Stomach (tissue), 8 donors: ENCODE measurements at regions not wholly inside any gene's neighbourhood (a gene's known extent, or its start where the extent isn't known, plus 50 kb on each side); places are given as distances from the start of the nearest gene placed in this dataset.

Source experiments
- DNase-seq, 2 donors: peaks; one replicate each; pipeline versions ENCODE4 v3.0.0 to v3.0.0-alpha.2; 2013 to 2019
- H3K27ac ChIP-seq, 5 donors: fragments of 200-600 bp in 4 of 5; sonication (generic) in 4 of 5; one replicate each; pipeline ENCODE4 v1.5.1; 2013 to 2019; ENCODE audit warnings: mild to moderate bottlenecking in 1 of 5, moderate library complexity in 1 of 5
- H3K27me3 ChIP-seq, 3 donors: fragments of 200-600 bp; sonication (generic); one replicate each; pipeline ENCODE4 v1.5.1; 2017 to 2019; ENCODE audit warnings: mixed run types in 1 of 3
- H3K36me3 ChIP-seq, 4 donors: fragments of 200-600 bp; sonication (generic); 1 replicate in 3 of 4; 2 replicates in 1 of 4; pipeline ENCODE4 v1.5.1; 2016 to 2019
- H3K4me1 ChIP-seq, 4 donors: fragments of 200-600 bp; sonication (generic); one replicate each; pipeline ENCODE4 v1.5.1; 2016 to 2019
- H3K4me3 ChIP-seq, 4 donors: fragments of 200-600 bp; sonication (generic) in 3 of 4; one replicate each; pipeline ENCODE4 v1.5.1; 2016 to 2019; ENCODE audit warnings: mild to moderate bottlenecking in 1 of 4
- H3K9me3 ChIP-seq, 4 donors: fragments of 200-600 bp; sonication (generic); one replicate each; pipeline ENCODE4 v1.5.1; 2016 to 2019
- CTCF ChIP-seq, 7 experiments: fragments of 450-650 bp in 4 of 7; fragments of 200-600 bp in 3 of 7; sonication (generic) in 3 of 7; IDR thresholded peaks; one replicate each; pipeline ENCODE4 v1.5.1; 2016 to 2019; ENCODE audit warnings: antibody characterized with exemption in 7 of 7, control low read depth in 2 of 7, mild to moderate bottlenecking in 1 of 7
- EP300 ChIP-seq: sonication (generic); formaldehyde crosslinking; IDR thresholded peaks from one replicate; pipeline ENCODE4 v1.6.1; 2017; ENCODE audit warnings: antibody characterized with exemption
- POLR2A ChIP-seq, 4 donors: fragments of 450-650 bp; IDR thresholded peaks; one replicate each; pipeline ENCODE4 v1.6.1; 2016; ENCODE audit warnings: antibody characterized with exemption in 4 of 4, control low read depth in 2 of 4, mild to moderate bottlenecking in 1 of 4, moderate library complexity in 1 of 4
- POLR2AphosphoS5 ChIP-seq, 3 donors: sonication (generic); formaldehyde crosslinking; IDR thresholded peaks; one replicate each; pipeline ENCODE4 v1.6.1; 2016; ENCODE audit warnings: antibody characterized with exemption in 3 of 3
- WGBS, 5 donors: extraction: QIAGEN DNeasy Blood & Tissue Kit in 3 of 5; methylation state at CpG; one replicate each; pipeline versions ENCODE4 v1.1.5 to v1.1.7; 2013 to 2018; 5-methylcytosine and 5-hydroxymethylcytosine counted together
- intact Hi-C: fragments of 100-400 bp; cut with DNase I; formaldehyde crosslinking; loops from one replicate; pipeline ENCODE4 v1.15.1; 2023; ENCODE audit warnings: low total_unique reads
- donor health status: healthy with polysubstance abuse.
- donor health status: Bipolar disorder and iron deficiency.
- donor health status: healthy.

- H3K27ac ChIP-seq: no peak overlapping the region
- peak in 1 of 2 donors; percentile 3 for DNase-seq
- no peak overlapping the region for H3K4me3 ChIP-seq
- H3K4me1 ChIP-seq: no peaks in the 10 kb centered on the region
- 74 to 90% (median 85%) methylated on average over 6 of the region's 6 CpGs for WGBS, 5 donors
- peaks cover 0 to 6% (median 0%) of the 10 kb centered on the region in 3 donors for H3K27me3 ChIP-seq
- TF ChIP-seq POLR2A (IDR thresholded peaks at IDR 0.05) (no peak), EP300 (no peak), POLR2AphosphoS5 (IDR thresholded peaks at IDR 0.05) (no peak), CTCF (IDR thresholded peaks at IDR 0.05) (no peak)
- peaks cover 0 to 5% (median 2%) of the 10 kb centered on the region in 4 donors for H3K9me3 ChIP-seq
- no peaks in the 10 kb centered on the region for H3K36me3 ChIP-seq
- intact Hi-C loops: no loop called here
Measured at GRCh38 chr2:128660836-128661235, 342.2 kb upstream of the HS6ST1 start.

GRCh38 chr2:128661311-128661710 is 342.6 kb upstream of the HS6ST1 start:
- TF ChIP-seq CTCF (IDR thresholded peaks at IDR 0.05) (no peak), EP300 (no peak), POLR2AphosphoS5 (IDR thresholded peaks at IDR 0.05) (no peak), POLR2A (IDR thresholded peaks at IDR 0.05) (no peak)
- Histone ChIP-seq H3K4me3 (no peak overlapping the region), H3K36me3 (no peaks in the 10 kb centered on the region), H3K9me3 (peaks cover 0 to 5% (median 2%) of the 10 kb centered on the region in 4 donors), H3K4me1 (no peaks in the 10 kb centered on the region), H3K27ac (no peak overlapping the region), H3K27me3 (peaks cover 0 to 6% (median 0%) of the 10 kb centered on the region in 3 donors)
- peak in 1 of 2 donors; percentile 8 for DNase-seq
- intact Hi-C loops: no loop called here
- WGBS, 5 donors: 76 to 84% (median 82%) methylated on average over 4 to 5 of the region's 5 CpGs

GRCh38 chr2:128662051-128662471 is 343.4 kb upstream of the HS6ST1 start:
- no peaks in the 10 kb centered on the region for H3K4me1 ChIP-seq
- 49 to 67% (median 57%) methylated on average over 8 of the region's 8 CpGs for WGBS, 5 donors
- H3K27ac ChIP-seq: no peak overlapping the region
- DNase-seq: no peak
- peaks cover 0 to 6% (median 0%) of the 10 kb centered on the region in 3 donors for H3K27me3 ChIP-seq
- H3K36me3 ChIP-seq: no peaks in the 10 kb centered on the region
- intact Hi-C loops: no loop called here
- no peak overlapping the region for H3K4me3 ChIP-seq
- TF ChIP-seq POLR2A (IDR thresholded peaks at IDR 0.05): no peak
- no peak for TF ChIP-seq EP300
- TF ChIP-seq POLR2AphosphoS5 (IDR thresholded peaks at IDR 0.05): no peak
- TF ChIP-seq CTCF (IDR thresholded peaks at IDR 0.05): no peak
- peaks cover 0 to under 1% (median under 1%) of the 10 kb centered on the region in 4 donors for H3K9me3 ChIP-seq

GRCh38 chr2:128663371-128664050 is 344.8 kb upstream of the HS6ST1 start:
- DNase-seq: no peak
- Histone ChIP-seq H3K4me1 (no peaks in the 10 kb centered on the region), H3K27me3 (peaks cover 0 to 11% (median 0%) of the 10 kb centered on the region in 3 donors), H3K27ac (no peak overlapping the region), H3K9me3 (no peaks in the 10 kb centered on the region), H3K4me3 (no peak overlapping the region), H3K36me3 (no peaks in the 10 kb centered on the region)
- WGBS, 5 donors: 86 to 96% (median 88%) methylated on average over 12 of the region's 12 CpGs
- TF ChIP-seq CTCF (IDR thresholded peaks at IDR 0.05) (no peak), EP300 (no peak), POLR2AphosphoS5 (IDR thresholded peaks at IDR 0.05) (no peak), POLR2A (IDR thresholded peaks at IDR 0.05) (no peak)
- intact Hi-C loops: no loop called here
